ENCODE measurements at regions not wholly inside any gene's neighbourhood (a gene's known extent, or its start where the extent isn't known, plus 50 kb on each side); places are given as distances from the start of the nearest gene placed in this dataset.

GRCh38 chr15:39451871-39452270 is 129.0 kb upstream of the THBS1 start:
- TF ChIP-seq RAD21 (conservative IDR thresholded peaks at IDR 0.05) (no peak), TAF1 (IDR thresholded peaks at IDR 0.05; ENCODE audit: low read depth) (no peak), CTCF (IDR thresholded peaks at IDR 0.05; ENCODE audit: poor library complexity, severe bottlenecking) (no peak), POLR2AphosphoS5 (IDR thresholded peaks at IDR 0.05) (no peak), EZH2 (IDR thresholded peaks at IDR 0.05; ENCODE audit: borderline replicate concordance, insufficient read depth, low read length, poor library complexity, severe bottlenecking) (no peak), REST (IDR thresholded peaks at IDR 0.05; ENCODE audit: borderline replicate concordance) (no peak), EP300 (conservative IDR thresholded peaks at IDR 0.05; ENCODE audit: poor library complexity, severe bottlenecking) (no peak), MXI1 (conservative IDR thresholded peaks at IDR 0.05; ENCODE audit: poor library complexity, severe bottlenecking) (no peak)
